CD4-positive, alpha-beta T cell treated with Interleukin-4 for 1 hour (primary cell): ENCODE measurements at regions not wholly inside any gene's neighbourhood (a gene's known extent, or its start where the extent isn't known, plus 50 kb on each side); places are given as distances from the start of the nearest gene placed in this dataset.
"Not testable (repeated sequence)": the region's sequence is repeated elsewhere in the genome, so short reads cannot be mapped to it uniquely, and the experiment has no call there.

Source experiments
- DNase-seq, 2 donors: peaks; one replicate each; pipeline ENCODE4 v3.0.0-alpha.2; 2020 to 2022

DNA sequence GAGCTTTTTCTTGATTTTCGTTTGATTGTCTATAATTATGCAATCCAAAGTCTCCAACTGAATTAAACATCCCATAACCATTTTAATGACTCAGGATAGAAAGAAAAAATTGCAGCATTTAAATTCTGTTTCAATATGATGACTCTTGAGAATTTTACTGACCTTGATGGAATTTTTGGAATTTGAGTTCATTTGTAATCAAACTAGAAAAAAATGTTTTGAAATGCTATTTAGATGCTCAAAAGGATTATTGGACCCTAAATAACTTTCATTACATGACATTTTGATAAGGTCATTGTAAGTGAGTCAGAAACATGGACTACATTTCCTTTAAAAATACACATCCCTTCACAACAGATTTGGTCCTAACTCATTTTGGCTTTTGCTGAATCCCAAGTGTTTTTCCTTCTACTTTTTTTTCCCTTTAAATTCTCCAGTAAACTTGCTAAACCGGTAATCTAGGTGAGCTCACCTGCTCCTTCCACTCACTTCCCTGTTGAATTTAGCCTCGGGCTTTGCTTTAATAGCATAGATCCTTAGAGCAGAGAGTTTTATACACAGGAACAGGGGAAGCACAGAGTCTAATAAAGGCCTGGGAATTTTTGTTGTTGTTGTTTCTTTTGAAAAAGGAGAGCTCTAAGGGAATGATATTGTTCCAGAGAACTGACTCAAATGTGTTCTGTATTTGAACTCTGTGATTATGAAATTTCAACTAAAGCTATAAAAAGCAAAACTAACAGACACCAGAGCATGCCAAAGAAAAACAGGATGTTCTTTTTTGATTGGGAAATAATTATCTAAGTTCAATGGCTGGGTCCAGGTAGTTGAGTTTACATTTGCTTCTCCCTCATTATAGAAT, 1088.2 kb upstream of the CITED2 start:
- no peak for DNase-seq

DNA sequence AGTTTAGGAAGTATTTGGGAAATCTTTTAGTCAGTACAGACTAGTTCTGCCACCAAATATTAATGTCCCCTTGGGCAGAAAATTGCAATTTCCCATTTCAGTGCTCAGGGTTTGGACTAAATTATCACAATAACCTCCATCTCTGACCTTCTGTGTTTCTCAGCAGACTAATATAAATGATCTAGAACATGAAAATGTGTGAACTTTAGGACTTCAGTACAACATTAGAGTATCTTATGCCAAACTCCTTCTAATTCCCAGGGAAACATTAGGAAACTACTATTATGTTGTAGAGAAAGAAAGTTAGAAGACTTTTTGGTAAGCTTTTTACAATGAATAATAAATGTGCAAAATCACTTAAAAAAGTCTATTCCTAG, 1087.6 kb upstream of the CITED2 start:
- no peak for DNase-seq

DNA sequence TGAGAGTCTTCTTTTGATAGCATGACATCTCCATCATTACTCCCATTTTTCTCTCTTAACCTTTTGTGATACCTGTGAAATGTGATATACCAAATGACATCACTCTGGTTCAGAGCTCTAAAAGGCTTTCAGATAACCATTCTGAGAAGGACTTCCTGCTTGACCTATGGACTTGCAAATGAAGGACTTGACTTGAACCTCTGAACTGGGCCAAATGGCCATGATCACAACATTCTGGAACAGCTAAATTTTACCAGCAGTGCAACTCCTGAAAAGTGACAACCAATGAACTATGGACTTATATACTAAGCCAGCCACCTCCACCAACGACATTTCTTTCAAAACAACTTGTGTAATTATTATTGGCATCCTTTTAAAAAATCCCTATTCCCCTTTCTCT, 1085.8 kb upstream of the CITED2 start:
- no peak for DNase-seq

GRCh38 chr6:140459209-140459608, 1084.8 kb upstream of the CITED2 start:
- no peak for DNase-seq

DNA sequence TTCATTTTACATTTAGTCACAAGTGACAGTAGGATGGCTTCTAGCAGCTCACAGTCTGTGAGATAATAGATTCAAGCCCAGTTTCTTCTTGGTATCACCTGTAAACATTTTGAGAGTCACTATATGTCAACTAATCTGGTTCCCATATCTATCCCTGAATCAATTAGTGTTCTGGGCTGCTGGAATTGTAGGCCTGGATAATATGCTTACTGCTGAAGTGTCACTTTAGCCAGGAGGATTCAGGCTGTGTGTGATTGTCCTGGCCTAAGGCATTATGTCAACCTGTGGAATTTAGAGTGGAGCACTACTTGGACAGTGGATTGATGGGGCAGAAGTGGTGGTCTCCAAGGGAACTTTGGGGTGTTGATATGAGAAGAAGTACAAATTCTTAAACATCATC, 1071.8 kb upstream of the CITED2 start:
- DNase-seq = no peak

- no peak for DNase-seq
Measured at GRCh38 chr6:140445474-140446004, 1071.1 kb upstream of the CITED2 start.

DNA sequence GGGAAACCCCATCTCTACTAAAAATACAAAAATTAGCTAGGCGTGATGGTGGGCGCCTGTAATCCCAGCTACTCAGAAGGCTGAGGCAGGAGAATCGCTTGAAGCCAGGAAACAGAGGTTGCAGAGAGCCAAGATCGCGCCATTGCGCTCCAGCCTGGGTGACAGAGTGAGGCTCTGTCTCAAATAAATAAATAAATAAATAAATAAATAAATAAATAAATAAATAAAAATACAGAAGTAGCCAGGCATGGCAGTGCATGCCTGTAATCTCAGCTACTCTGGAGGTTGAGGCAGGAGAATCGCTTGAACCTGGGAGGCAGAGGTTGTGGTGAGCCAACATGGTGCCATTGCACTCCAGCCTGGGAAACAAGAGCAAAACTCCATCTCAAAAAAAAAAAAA, 1068.7 kb upstream of the CITED2 start:
- DNase-seq = not testable (repeated sequence)

DNA sequence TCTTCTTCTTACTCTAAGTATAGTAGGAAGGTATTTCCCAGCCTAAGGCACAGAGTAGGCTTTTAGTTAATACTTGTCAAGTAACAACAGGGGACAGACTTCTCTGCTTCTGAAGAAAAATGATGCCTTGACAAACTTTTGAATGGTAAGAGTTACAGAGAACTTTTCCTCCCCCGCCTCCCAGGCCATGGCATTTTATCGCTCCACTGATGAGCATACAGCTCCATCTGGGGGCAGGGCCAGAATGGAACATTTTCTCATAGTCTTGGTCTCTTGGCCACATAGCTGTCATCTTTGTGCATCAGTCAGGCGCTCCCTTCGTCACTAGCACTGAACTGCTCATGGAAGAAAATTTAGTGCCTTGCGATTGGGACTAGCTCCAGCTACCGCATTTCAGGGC, 1066.8 kb upstream of the CITED2 start:
- peak in 1 of 2 donors; percentile 7 for DNase-seq

- no peak for DNase-seq
Measured at GRCh38 chr6:140440223-140440835, 1065.9 kb upstream of the CITED2 start.

DNA sequence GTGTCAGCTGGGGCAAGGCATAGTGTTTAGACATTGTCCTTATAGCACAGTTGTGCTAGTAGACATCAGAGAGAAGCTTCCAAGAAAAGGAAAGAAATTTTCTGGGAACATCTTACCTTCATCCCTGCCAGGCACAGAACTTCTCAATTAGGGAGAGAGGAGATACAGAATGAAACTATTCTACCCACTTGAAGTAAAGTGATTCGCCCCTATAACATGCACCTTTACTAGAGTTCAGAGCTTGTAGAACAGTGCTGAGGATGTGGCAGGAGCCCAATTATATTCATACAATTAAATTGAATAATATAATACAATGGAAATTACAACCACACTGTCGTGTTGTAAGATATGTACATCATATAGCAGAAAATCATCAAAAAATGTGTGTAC, 1063.9 kb upstream of the CITED2 start:
- no peak for DNase-seq

- DNase-seq = no peak
Measured at GRCh38 chr6:140437619-140438345, 1063.3 kb upstream of the CITED2 start.

GRCh38 chr6:140436023-140436811, 1061.8 kb upstream of the CITED2 start:
- DNase-seq = no peak

- DNase-seq = no peak
Measured at GRCh38 chr6:140434761-140435160, 1060.3 kb upstream of the CITED2 start.

DNA sequence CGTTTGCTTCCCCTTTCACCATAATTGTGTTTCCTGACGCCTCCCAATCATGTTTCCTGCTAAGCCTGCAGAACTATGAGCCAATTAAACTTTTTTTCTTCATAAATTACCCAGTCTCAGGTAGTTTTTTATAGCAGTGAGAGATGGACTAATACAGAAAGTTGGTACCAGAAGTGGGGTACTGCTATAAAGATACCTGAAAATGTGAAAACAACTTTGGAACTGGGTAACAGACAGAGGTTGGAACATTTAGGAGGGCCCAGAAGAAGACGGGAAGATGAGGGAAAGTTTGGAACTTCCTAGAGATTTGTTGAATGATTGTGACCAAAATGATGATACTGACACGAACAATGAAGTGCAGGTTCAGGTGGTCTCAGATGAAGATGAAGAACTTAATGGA, 1058.6 kb upstream of the CITED2 start:
- DNase-seq = no peak

DNA sequence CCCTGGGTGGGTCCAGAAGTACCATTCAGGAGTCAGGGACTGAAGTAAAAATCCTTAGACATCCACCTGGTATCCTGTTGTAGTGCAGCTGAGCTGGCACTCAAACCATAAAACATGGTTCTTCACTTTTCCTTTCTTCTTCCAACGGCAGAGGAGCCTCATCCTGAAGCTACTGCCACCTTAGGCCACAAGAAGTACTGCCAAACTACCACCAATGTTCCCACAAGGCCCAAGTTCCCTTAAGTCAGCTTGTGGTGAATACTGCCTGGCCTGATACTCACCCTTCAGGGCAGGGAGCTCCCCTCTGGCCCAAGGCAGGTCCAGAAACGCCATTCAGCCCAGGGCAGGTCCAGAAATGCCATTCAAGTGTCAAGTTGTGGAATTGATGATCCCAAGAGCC, 1053.4 kb upstream of the CITED2 start:
- no peak for DNase-seq

GRCh38 chr6:140414966-140415620, 1040.6 kb upstream of the CITED2 start:
- DNase-seq = no peak

DNA sequence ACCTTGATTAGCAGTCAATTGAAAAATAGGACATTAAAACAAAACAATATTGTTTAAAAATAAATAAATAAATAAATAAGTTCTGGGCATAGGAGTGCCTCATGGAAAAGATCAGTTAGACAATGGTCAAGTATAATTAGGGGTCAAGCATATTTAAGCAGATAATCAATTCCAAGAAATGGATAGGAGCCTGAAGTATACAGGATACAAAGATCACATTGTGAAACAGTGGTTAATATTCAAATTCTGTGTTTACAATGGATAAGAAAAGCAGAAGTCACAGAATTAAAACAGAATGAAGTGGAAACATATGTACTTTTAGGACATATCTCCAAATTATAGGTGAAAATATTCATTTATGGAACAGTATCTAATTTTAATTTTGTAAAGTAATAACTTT, 1028.6 kb upstream of the CITED2 start:
- no peak for DNase-seq

GRCh38 chr6:140401761-140402160, 1027.3 kb upstream of the CITED2 start:
- DNase-seq = no peak

DNA sequence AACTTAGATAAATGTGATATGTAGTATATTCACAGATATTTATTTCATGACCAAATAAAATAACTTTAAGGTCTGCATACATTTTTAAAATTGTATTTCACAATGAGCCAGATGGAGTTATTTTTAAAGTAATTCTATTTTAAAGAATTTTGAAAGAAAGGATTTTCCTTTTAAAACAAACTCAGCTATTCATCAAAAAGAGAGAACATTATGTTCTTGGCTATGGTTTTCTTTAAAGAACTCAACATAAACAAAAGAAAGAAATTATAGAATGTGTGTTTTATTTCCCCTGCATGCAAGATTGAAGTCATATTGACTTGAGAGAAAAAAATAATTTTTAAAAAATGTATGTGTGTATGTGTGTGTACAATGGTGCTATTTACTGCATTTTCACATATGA, 1023.6 kb upstream of the CITED2 start:
- DNase-seq = no peak

DNA sequence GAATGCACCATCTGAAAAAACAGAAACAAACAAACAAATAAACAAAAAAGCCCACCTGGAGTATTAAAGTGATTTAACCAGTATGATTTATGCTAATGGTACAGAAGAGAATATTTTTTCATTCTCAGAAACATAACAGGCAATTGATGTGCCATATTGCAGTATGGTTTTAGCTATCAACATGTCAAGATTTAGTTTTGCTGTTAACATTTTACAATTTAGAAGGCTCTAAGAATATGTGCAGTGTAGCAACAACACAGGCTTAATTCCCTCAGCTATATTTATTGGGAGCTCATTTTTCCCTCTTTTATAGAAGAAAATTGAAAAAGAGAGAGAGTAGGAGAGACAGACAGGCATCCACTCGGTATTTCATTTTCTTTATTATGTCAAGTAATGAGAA, 1022.7 kb upstream of the CITED2 start:
- no peak for DNase-seq

DNA sequence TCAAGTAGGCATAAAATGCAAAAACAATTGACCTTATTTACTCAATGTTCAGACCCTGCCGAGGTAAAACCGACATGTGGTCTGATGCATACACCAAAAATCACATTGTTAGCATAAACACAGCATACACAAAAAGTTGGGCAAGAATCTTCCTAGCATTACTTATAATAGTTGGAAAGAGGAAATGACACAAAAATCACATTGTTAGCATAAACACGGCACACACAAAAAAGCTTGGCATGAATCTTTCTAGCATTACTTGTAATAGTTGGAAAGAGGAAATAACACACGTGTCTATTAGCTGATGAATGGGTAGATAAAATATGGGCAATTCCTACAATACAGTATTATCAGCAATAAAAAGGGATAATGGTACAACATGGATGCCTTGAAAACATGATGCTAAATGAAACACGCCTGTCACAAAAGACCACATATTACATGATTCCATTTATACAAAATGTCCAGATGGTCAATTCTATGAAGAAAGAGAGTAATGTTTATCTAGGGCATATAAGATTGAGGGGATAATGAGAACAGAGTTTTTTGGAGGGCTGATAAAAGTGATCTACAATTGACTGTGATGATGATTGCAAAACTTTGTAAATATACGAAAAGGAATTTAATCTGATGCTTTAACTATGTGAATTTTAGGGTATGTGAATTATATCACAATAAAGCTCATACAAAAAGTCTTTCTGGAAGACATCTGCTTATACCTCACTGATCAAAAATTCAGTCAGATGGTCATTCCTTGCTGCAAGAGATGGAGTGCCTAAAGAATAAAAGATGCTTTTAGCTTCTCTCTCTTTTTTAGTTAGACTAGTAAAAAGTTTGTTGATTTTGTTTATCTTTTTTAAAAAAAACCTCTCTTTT, 1019.5 kb upstream of the CITED2 start:
- DNase-seq = no peak
